ENCODE measurements at regions not wholly inside any gene's neighbourhood (a gene's known extent, or its start where the extent isn't known, plus 50 kb on each side); places are given as distances from the start of the nearest gene placed in this dataset.

- ATAC-seq (ENCODE audit: low FRiP score), result no peak
- Histone ChIP-seq H3K4me1 (ENCODE audit: control insufficient read depth in 1 of 2, insufficient read depth in 2 of 2, low read length in 2 of 2) (no peaks in the 10 kb centered on the region), H3K27ac (ENCODE audit: low read depth in 1 of 2, low read length in 2 of 2) (no peak overlapping the region), H3K27me3 (ENCODE audit: control insufficient read depth in 1 of 2, insufficient read depth in 2 of 2, low read length in 1 of 2) (no peaks in the 10 kb centered on the region), H3K36me3 (ENCODE audit: control insufficient read depth in 1 of 2, insufficient read depth in 2 of 2, low read length in 1 of 2) (no peaks in the 10 kb centered on the region), H3K4me3 (ENCODE audit: low read length in 2 of 2) (no peak overlapping the region), H3K9me3 (ENCODE audit: control insufficient read depth, low read length) (no peaks in the 10 kb centered on the region)
- intact Hi-C loops (cut with DNase I), result no loop called here
- no peak for DNase-seq
- 90 to 91% methylated on average over 8 of the region's 8 CpGs for WGBS, 2 donors
Observed at GRCh38 chr2:108067820-108068405, 81.6 kb downstream of the SLC5A7 start.

GRCh38 chr2:108069515-108070310, 83.4 kb downstream of the SLC5A7 start:
- no peak overlapping the region for H3K27ac ChIP-seq (ENCODE audit: low read depth in 1 of 2, low read length in 2 of 2)
- H3K9me3 ChIP-seq (ENCODE audit: control insufficient read depth, low read length), result no peaks in the 10 kb centered on the region
- DNase-seq, result no peak
- ATAC-seq (ENCODE audit: low FRiP score), result no peak
- intact Hi-C loops (cut with DNase I), result no loop called here
- H3K27me3 ChIP-seq (ENCODE audit: control insufficient read depth in 1 of 2, insufficient read depth in 2 of 2, low read length in 1 of 2), result no peaks in the 10 kb centered on the region
- H3K4me3 ChIP-seq (ENCODE audit: low read length in 2 of 2), result no peak overlapping the region
- no peaks in the 10 kb centered on the region for H3K4me1 ChIP-seq (ENCODE audit: control insufficient read depth in 1 of 2, insufficient read depth in 2 of 2, low read length in 2 of 2)
- WGBS, 2 donors, result 85 to 90% methylated on average over 8 of the region's 8 CpGs
- no peaks in the 10 kb centered on the region for H3K36me3 ChIP-seq (ENCODE audit: control insufficient read depth in 1 of 2, insufficient read depth in 2 of 2, low read length in 1 of 2)

- intact Hi-C loops (cut with DNase I), result no loop called here
- H3K27me3 ChIP-seq (ENCODE audit: control insufficient read depth in 1 of 2, insufficient read depth in 2 of 2, low read length in 1 of 2), result no peaks in the 10 kb centered on the region
- H3K36me3 ChIP-seq (ENCODE audit: control insufficient read depth in 1 of 2, insufficient read depth in 2 of 2, low read length in 1 of 2), result no peaks in the 10 kb centered on the region
- no peak for ATAC-seq (ENCODE audit: low FRiP score)
- WGBS, 2 donors, result 73% methylated on average over 4 of the region's 4 CpGs
- no peak overlapping the region for H3K27ac ChIP-seq (ENCODE audit: low read depth in 1 of 2, low read length in 2 of 2)
- DNase-seq, result no peak
- no peaks in the 10 kb centered on the region for H3K9me3 ChIP-seq (ENCODE audit: control insufficient read depth, low read length)
- no peak overlapping the region for H3K4me3 ChIP-seq (ENCODE audit: low read length in 2 of 2)
- no peaks in the 10 kb centered on the region for H3K4me1 ChIP-seq (ENCODE audit: control insufficient read depth in 1 of 2, insufficient read depth in 2 of 2, low read length in 2 of 2)
Observed at GRCh38 chr2:108073415-108074072, 87.2 kb downstream of the SLC5A7 start.

- H3K4me3 ChIP-seq (ENCODE audit: low read length in 2 of 2), result no peak overlapping the region
- ATAC-seq (ENCODE audit: low FRiP score) (no peak), DNase-seq (no peak)
- WGBS, 2 donors, result 61 to 83% methylated on average over 4 of the region's 4 CpGs
- H3K9me3 ChIP-seq (ENCODE audit: control insufficient read depth, low read length), result no peaks in the 10 kb centered on the region
- no peaks in the 10 kb centered on the region for H3K4me1 ChIP-seq (ENCODE audit: control insufficient read depth in 1 of 2, insufficient read depth in 2 of 2, low read length in 2 of 2)
- no peaks in the 10 kb centered on the region for H3K27me3 ChIP-seq (ENCODE audit: control insufficient read depth in 1 of 2, insufficient read depth in 2 of 2, low read length in 1 of 2)
- H3K36me3 ChIP-seq (ENCODE audit: control insufficient read depth in 1 of 2, insufficient read depth in 2 of 2, low read length in 1 of 2), result no peaks in the 10 kb centered on the region
- intact Hi-C loops (cut with DNase I), result no loop called here
- no peak overlapping the region for H3K27ac ChIP-seq (ENCODE audit: low read depth in 1 of 2, low read length in 2 of 2)
Observed at GRCh38 chr2:108074150-108074549, 87.8 kb downstream of the SLC5A7 start.

- no peaks in the 10 kb centered on the region for H3K4me1 ChIP-seq (ENCODE audit: control insufficient read depth in 1 of 2, insufficient read depth in 2 of 2, low read length in 2 of 2)
- 69 to 84% methylated on average over 5 of the region's 5 CpGs for WGBS, 2 donors
- no peaks in the 10 kb centered on the region for H3K36me3 ChIP-seq (ENCODE audit: control insufficient read depth in 1 of 2, insufficient read depth in 2 of 2, low read length in 1 of 2)
- ATAC-seq (ENCODE audit: low FRiP score), result no peak
- H3K27ac ChIP-seq (ENCODE audit: low read depth in 1 of 2, low read length in 2 of 2), result no peak overlapping the region
- H3K9me3 ChIP-seq (ENCODE audit: control insufficient read depth, low read length), result no peaks in the 10 kb centered on the region
- H3K4me3 ChIP-seq (ENCODE audit: low read length in 2 of 2), result no peak overlapping the region
- intact Hi-C loops (cut with DNase I), result no loop called here
- H3K27me3 ChIP-seq (ENCODE audit: control insufficient read depth in 1 of 2, insufficient read depth in 2 of 2, low read length in 1 of 2), result no peaks in the 10 kb centered on the region
- DNase-seq, result no peak
Observed at GRCh38 chr2:108074946-108075345, 88.6 kb downstream of the SLC5A7 start.

GRCh38 chr2:108076527-108076926, 90.2 kb downstream of the SLC5A7 start:
- DNase-seq (no peak), ATAC-seq (ENCODE audit: low FRiP score) (no peak)
- Histone ChIP-seq H3K36me3 (ENCODE audit: control insufficient read depth in 1 of 2, insufficient read depth in 2 of 2, low read length in 1 of 2) (no peaks in the 10 kb centered on the region), H3K9me3 (ENCODE audit: control insufficient read depth, low read length) (no peaks in the 10 kb centered on the region), H3K4me1 (ENCODE audit: control insufficient read depth in 1 of 2, insufficient read depth in 2 of 2, low read length in 2 of 2) (no peaks in the 10 kb centered on the region), H3K27ac (ENCODE audit: low read depth in 1 of 2, low read length in 2 of 2) (no peak overlapping the region), H3K4me3 (ENCODE audit: low read length in 2 of 2) (no peak overlapping the region), H3K27me3 (ENCODE audit: control insufficient read depth in 1 of 2, insufficient read depth in 2 of 2, low read length in 1 of 2) (no peaks in the 10 kb centered on the region)
- intact Hi-C loops (cut with DNase I), result no loop called here
- WGBS, 2 donors, result 91 to 92% methylated on average over 5 of the region's 5 CpGs

GRCh38 chr2:108079736-108080135, 93.4 kb downstream of the SLC5A7 start:
- Histone ChIP-seq H3K4me3 (ENCODE audit: low read length in 2 of 2) (no peak overlapping the region), H3K27me3 (ENCODE audit: control insufficient read depth in 1 of 2, insufficient read depth in 2 of 2, low read length in 1 of 2) (no peaks in the 10 kb centered on the region), H3K36me3 (ENCODE audit: control insufficient read depth in 1 of 2, insufficient read depth in 2 of 2, low read length in 1 of 2) (no peaks in the 10 kb centered on the region), H3K4me1 (ENCODE audit: control insufficient read depth in 1 of 2, insufficient read depth in 2 of 2, low read length in 2 of 2) (no peaks in the 10 kb centered on the region), H3K27ac (ENCODE audit: low read depth in 1 of 2, low read length in 2 of 2) (no peak overlapping the region), H3K9me3 (ENCODE audit: control insufficient read depth, low read length) (no peaks in the 10 kb centered on the region)
- ATAC-seq (ENCODE audit: low FRiP score) (no peak), DNase-seq (no peak)
- intact Hi-C loops (cut with DNase I), result no loop called here

- H3K27me3 ChIP-seq (ENCODE audit: control insufficient read depth in 1 of 2, insufficient read depth in 2 of 2, low read length in 1 of 2), result no peaks in the 10 kb centered on the region
- intact Hi-C loops (cut with DNase I), result no loop called here
- no peaks in the 10 kb centered on the region for H3K4me1 ChIP-seq (ENCODE audit: control insufficient read depth in 1 of 2, insufficient read depth in 2 of 2, low read length in 2 of 2)
- no peak for ATAC-seq (ENCODE audit: low FRiP score)
- no peaks in the 10 kb centered on the region for H3K36me3 ChIP-seq (ENCODE audit: control insufficient read depth in 1 of 2, insufficient read depth in 2 of 2, low read length in 1 of 2)
- no peak for DNase-seq
- no peak overlapping the region for H3K4me3 ChIP-seq (ENCODE audit: low read length in 2 of 2)
- no peaks in the 10 kb centered on the region for H3K9me3 ChIP-seq (ENCODE audit: control insufficient read depth, low read length)
- 79 to 90% methylated on average over 1 of the region's 1 CpG for WGBS, 2 donors
- no peak overlapping the region for H3K27ac ChIP-seq (ENCODE audit: low read depth in 1 of 2, low read length in 2 of 2)
Observed at GRCh38 chr2:108080177-108080576, 93.9 kb downstream of the SLC5A7 start.

- no peaks in the 10 kb centered on the region for H3K36me3 ChIP-seq (ENCODE audit: control insufficient read depth in 1 of 2, insufficient read depth in 2 of 2, low read length in 1 of 2)
- DNase-seq, result no peak
- H3K27ac ChIP-seq (ENCODE audit: low read depth in 1 of 2, low read length in 2 of 2), result no peak overlapping the region
- H3K4me1 ChIP-seq (ENCODE audit: control insufficient read depth in 1 of 2, insufficient read depth in 2 of 2, low read length in 2 of 2), result no peaks in the 10 kb centered on the region
- no peaks in the 10 kb centered on the region for H3K9me3 ChIP-seq (ENCODE audit: control insufficient read depth, low read length)
- no peak for ATAC-seq (ENCODE audit: low FRiP score)
- intact Hi-C loops (cut with DNase I), result no loop called here
- 96% methylated on average over 1 of the region's 1 CpG for WGBS, 2 donors
- H3K27me3 ChIP-seq (ENCODE audit: control insufficient read depth in 1 of 2, insufficient read depth in 2 of 2, low read length in 1 of 2), result no peaks in the 10 kb centered on the region
- no peak overlapping the region for H3K4me3 ChIP-seq (ENCODE audit: low read length in 2 of 2)
Observed at GRCh38 chr2:108082978-108083377, 96.7 kb downstream of the SLC5A7 start.

Measured in aorta (tissue), 5 donors.